ENCODE measurements at regions not wholly inside any gene's neighbourhood (a gene's known extent, or its start where the extent isn't known, plus 50 kb on each side); places are given as distances from the start of the nearest gene placed in this dataset.

DNA sequence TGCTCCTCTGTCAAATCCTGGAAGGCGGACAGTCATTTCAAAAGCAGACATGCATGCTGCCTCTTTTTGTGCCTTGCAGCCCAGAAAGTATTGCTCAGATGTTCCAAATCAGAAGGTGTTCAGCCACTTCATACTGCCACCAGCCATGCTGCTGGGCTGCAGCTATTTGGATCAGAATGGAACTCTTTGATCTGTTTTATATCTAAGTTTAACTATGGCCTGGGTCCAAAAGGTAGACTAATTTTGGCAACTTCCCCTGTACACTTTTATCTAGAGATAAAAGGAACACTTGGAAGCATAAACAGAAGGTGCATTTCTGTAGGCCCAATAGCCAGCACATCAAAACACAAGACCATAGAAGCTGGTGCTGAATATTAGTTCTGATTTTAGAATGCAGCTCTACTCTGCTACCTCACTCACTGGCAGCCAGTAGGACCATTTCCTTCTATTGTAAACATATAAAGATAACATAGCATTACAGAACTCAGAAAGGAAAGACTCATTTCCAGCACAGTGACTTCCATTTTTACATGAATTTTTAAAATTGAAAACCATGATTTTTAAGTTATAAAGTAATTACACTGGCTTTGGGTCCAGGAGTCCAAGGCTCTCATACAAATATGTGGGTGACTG is 143.1 kb upstream of the CAV2 start:
- Histone ChIP-seq H3K27me3 (ENCODE audit: insufficient read depth, low read length) (no peaks in the 10 kb centered on the region), H3K4me1 (ENCODE audit: control insufficient read depth in 1 of 2, insufficient read depth in 2 of 2, low read length in 2 of 2) (peaks cover 61 to 66% of the 10 kb centered on the region in 2 experiments), H2AFZ (ENCODE audit: low read depth, low read length, poor library complexity, severe bottlenecking) (no peak overlapping the region), H3K36me3 (ENCODE audit: control insufficient read depth in 1 of 2, insufficient read depth in 2 of 2, low read length in 2 of 2) (peaks cover 0 to 4% of the 10 kb centered on the region in 2 experiments; a peak in 1 of 4 replicates), H3K4me3 (replicated peaks in 1 of 2; ENCODE audit: low read depth in 1 of 2, low read length in 2 of 2) (peak overlapping the region in 1 of 2 experiments; percentile 41; a peak in 1 of 4 replicates), H3K9ac (ENCODE audit: low read length) (peak overlapping the region; percentile 65), H3K9me2 (ENCODE audit: insufficient read depth) (no peaks in the 10 kb centered on the region), H3K27ac (ENCODE audit: low read depth, low read length) (peak overlapping the region; percentile 89), H3K9me3 (ENCODE audit: control insufficient read depth in 1 of 2, insufficient read depth in 1 of 2, low read depth in 1 of 2, low read length in 2 of 2) (peaks cover 0 to 6% of the 10 kb centered on the region in 2 experiments; a peak in 1 of 4 replicates), H4K20me1 (ENCODE audit: insufficient read depth) (no peaks in the 10 kb centered on the region), H3K4me2 (ENCODE audit: low read length) (peak overlapping the region; percentile 76), H3K79me2 (ENCODE audit: insufficient read depth, low read length) (no peaks in the 10 kb centered on the region)
- ChIA-PET POLR2A (interaction anchor here (0.6 to 1.0 kb wide), 3 partner anchors 14 to 97 kb away, joined by 3 read pairs; no protein-coding TSS in a partner anchor), RAD21 (ENCODE audit: low non-redundant PET in 1 of 2, low total read pairs in 2 of 2, uncharacterized antibody in 2 of 2, unreplicated experiment in 2 of 2) (interaction anchor here in 1 of 2 experiments (0.5 kb wide), 1 partner anchor 158 kb away, joined by 4 read pairs; no protein-coding TSS in a partner anchor), CTCF (no interaction called here)
- ATAC-seq (peak; percentile 7; the same call in 1 of the 2 replicates), DNase-seq (ENCODE audit: low read depth, low spot score) (no peak)
- BruUV-seq (replicated peaks) = no TSS peak
- TF ChIP-seq SP1 (IDR thresholded peaks at IDR 0.05; ENCODE audit: low read depth) (peak; percentile 79), YY1 (IDR thresholded peaks at IDR 0.05; ENCODE audit: extremely low read depth, insufficient replicate concordance, low read depth, low read length) (no peak), ZFX (IDR thresholded peaks at IDR 0.05) (no peak; the same call in 1 of the 2 replicates), SRF (IDR thresholded peaks at IDR 0.05; ENCODE audit: low read depth) (0 out of 2 replicates have a peak, but pooled peaks have one; percentile 29), CBX3 (IDR thresholded peaks at IDR 0.05; ENCODE audit: low read depth) (peak; percentile 60; the same call in 1 of the 2 replicates), JUND (IDR thresholded peaks at IDR 0.05) (peak; percentile 72), ZNF274 (IDR thresholded peaks at IDR 0.05; ENCODE audit: low read depth, low read length) (no peak), RAD21 (IDR thresholded peaks at IDR 0.05; ENCODE audit: low read depth) (peak; percentile 8; the same call in 1 of the 2 replicates), TCF7L2 (IDR thresholded peaks at IDR 0.05; ENCODE audit: borderline replicate concordance, extremely low read depth, insufficient read depth, insufficient read length) (peak; percentile 91), FOSL1 (IDR thresholded peaks at IDR 0.05; ENCODE audit: low read depth) (peak; percentile 40; the same call in 1 of the 2 replicates)
- TF ChIP-seq, protein P1, sequence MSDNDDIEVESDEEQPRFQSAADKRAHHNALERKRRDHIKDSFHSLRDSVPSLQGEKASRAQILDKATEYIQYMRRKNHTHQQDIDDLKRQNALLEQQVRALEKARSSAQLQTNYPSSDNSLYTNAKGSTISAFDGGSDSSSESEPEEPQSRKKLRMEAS (IDR thresholded peaks at IDR 0.05) = peak; percentile 64
- intact Hi-C loops (cut with micrococcal nuclease) = loop anchor here (5.0 to 10.0 kb wide), 3 partner anchors 86 to 228 kb away; no protein-coding TSS in a partner anchor

Data from HCT116 (cell line).